NB4 (cell line): ENCODE measurements at regions not wholly inside any gene's neighbourhood (a gene's known extent, or its start where the extent isn't known, plus 50 kb on each side); places are given as distances from the start of the nearest gene placed in this dataset.

Experiments used
- POLR2A ChIP-seq: IDR thresholded peaks from 2 replicates; pipeline ENCODE4 v1.6.1; 2011; ENCODE audit warnings: mild to moderate bottlenecking; ENCODE audit not compliant: insufficient read length; ENCODE audit errors: extremely low read depth
- TF ChIP-seq, protein P1 (sequence below): IDR thresholded peaks from one replicate; pipeline ENCODE4 v1.5.1; 2012; ENCODE audit warnings: low read depth, low read length

DNA sequence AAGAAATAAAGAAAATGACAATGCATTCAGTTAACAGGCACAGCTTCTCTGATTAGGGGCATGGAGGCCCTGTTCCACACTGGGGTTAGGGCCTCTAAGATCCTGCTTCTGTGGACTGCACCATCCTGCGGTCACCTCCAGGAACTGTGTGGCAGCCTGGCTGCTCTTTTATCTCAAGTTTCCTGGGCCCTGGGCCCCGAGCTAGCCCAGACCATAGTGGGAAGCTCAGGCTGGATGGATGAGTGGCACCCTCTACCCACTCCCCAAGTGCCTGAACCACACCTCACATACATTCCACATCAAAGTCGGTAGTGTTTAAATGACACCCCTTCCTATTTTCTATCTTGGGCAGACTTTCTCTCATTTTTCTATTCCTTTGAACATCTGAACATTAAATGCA, 461.5 kb upstream of the MKI67 start:
- TF ChIP-seq, protein P1, sequence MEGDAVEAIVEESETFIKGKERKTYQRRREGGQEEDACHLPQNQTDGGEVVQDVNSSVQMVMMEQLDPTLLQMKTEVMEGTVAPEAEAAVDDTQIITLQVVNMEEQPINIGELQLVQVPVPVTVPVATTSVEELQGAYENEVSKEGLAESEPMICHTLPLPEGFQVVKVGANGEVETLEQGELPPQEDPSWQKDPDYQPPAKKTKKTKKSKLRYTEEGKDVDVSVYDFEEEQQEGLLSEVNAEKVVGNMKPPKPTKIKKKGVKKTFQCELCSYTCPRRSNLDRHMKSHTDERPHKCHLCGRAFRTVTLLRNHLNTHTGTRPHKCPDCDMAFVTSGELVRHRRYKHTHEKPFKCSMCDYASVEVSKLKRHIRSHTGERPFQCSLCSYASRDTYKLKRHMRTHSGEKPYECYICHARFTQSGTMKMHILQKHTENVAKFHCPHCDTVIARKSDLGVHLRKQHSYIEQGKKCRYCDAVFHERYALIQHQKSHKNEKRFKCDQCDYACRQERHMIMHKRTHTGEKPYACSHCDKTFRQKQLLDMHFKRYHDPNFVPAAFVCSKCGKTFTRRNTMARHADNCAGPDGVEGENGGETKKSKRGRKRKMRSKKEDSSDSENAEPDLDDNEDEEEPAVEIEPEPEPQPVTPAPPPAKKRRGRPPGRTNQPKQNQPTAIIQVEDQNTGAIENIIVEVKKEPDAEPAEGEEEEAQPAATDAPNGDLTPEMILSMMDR, result no peak
- TF ChIP-seq POLR2A, result no peak
